SK-N-SH treated with all-trans-retinoic acid at 6 μM for 48 hours (cell line): ENCODE measurements at regions not wholly inside any gene's neighbourhood (a gene's known extent, or its start where the extent isn't known, plus 50 kb on each side); places are given as distances from the start of the nearest gene placed in this dataset.
A peak's percentile ranks its signal among the peaks of the same experiment; 100 is the strongest.

ENCODE experiments used
- ATAC-seq: fragments of 200-7000 bp; cut with Tn5 transposase; 3 replicates; pipeline ENCODE4 v1.9.1; 2020; ENCODE audit warnings: mild to moderate bottlenecking, moderate library complexity
- ARNTL ChIP-seq: fragments of 450-650 bp; formaldehyde crosslinking; IDR thresholded peaks from 2 replicates; pipeline ENCODE4 v1.5.0; 2020; ENCODE audit warnings: low read depth, mild to moderate bottlenecking, moderate library complexity, borderline replicate concordance
- BACH2 ChIP-seq: fragments of 250-450 bp; sonication (Bioruptor Pico); IDR thresholded peaks from 2 replicates; pipeline ENCODE4 v1.9.0; 2021; ENCODE audit warnings: mild to moderate bottlenecking, borderline replicate concordance
- CSDC2 ChIP-seq: fragments of 250-450 bp; sonication (Bioruptor Pico); IDR thresholded peaks from 2 replicates; pipeline ENCODE4 v1.5.0; 2020; ENCODE audit warnings: mild to moderate bottlenecking, moderate library complexity
- ESRRG ChIP-seq: fragments of 250-450 bp; sonication (Bioruptor Pico); IDR thresholded peaks from 2 replicates; pipeline ENCODE4 v1.6.1; 2021; ENCODE audit warnings: mild to moderate bottlenecking
- ISL1 ChIP-seq: fragments of 250-450 bp; sonication (Bioruptor Pico); IDR thresholded peaks from 2 replicates; pipeline ENCODE4 v2.1.2; 2022; ENCODE audit warnings: mild to moderate bottlenecking, moderate library complexity
- PPARA ChIP-seq: fragments of 250-450 bp; sonication (Bioruptor Pico); IDR thresholded peaks from 2 replicates; pipeline ENCODE4 v1.5.0; 2020; ENCODE audit warnings: mild to moderate bottlenecking, borderline replicate concordance
- RARB ChIP-seq: fragments of 250-450 bp; sonication (Bioruptor Pico); IDR thresholded peaks from 2 replicates; pipeline ENCODE4 v1.8.0; 2021; ENCODE audit warnings: mild to moderate bottlenecking, moderate library complexity
- SNAI2 ChIP-seq: fragments of 250-450 bp; sonication (Bioruptor Pico); IDR thresholded peaks from 2 replicates; pipeline ENCODE4 v1.5.0; 2020; ENCODE audit warnings: mild to moderate bottlenecking, moderate library complexity
- TOX ChIP-seq: fragments of 250-450 bp; sonication (Bioruptor Pico); IDR thresholded peaks from 2 replicates; pipeline ENCODE4 v1.8.0; 2021; ENCODE audit warnings: mild to moderate bottlenecking, moderate library complexity, borderline replicate concordance
- ZC3H10 ChIP-seq: fragments of 250-450 bp; sonication (Bioruptor Pico); IDR thresholded peaks from 2 replicates; pipeline ENCODE4 v1.5.1; 2021; ENCODE audit warnings: mild to moderate bottlenecking, moderate library complexity
- ZFP3 ChIP-seq: fragments of 250-450 bp; sonication (Bioruptor Pico); IDR thresholded peaks from 2 replicates; pipeline ENCODE4 v1.5.0; 2020; ENCODE audit warnings: mild to moderate bottlenecking, moderate library complexity
- ZFP30 ChIP-seq: fragments of 450-650 bp; formaldehyde crosslinking; IDR thresholded peaks from 2 replicates; pipeline ENCODE4 v1.5.0; 2022; ENCODE audit warnings: mild to moderate bottlenecking, moderate library complexity
- ZNF565 ChIP-seq: fragments of 450-650 bp; formaldehyde crosslinking; conservative IDR thresholded peaks from 2 replicates; pipeline ENCODE4 v1.5.0; 2020; ENCODE audit warnings: low read depth, mild to moderate bottlenecking, moderate library complexity
- ZNF8 ChIP-seq: fragments of 450-650 bp; formaldehyde crosslinking; IDR thresholded peaks from 2 replicates; pipeline ENCODE4 v1.5.0; 2020; ENCODE audit warnings: mild to moderate bottlenecking, moderate library complexity
- TF ChIP-seq, protein P1 (sequence below): fragments of 250-450 bp; sonication (Bioruptor Pico); IDR thresholded peaks from 2 replicates; pipeline ENCODE4 v1.5.1; 2021; ENCODE audit warnings: mild to moderate bottlenecking, moderate library complexity
- TF ChIP-seq, protein P2 (sequence below): fragments of 250-450 bp; sonication (Bioruptor Pico); IDR thresholded peaks from 2 replicates; pipeline ENCODE4 v1.8.0; 2021; ENCODE audit warnings: low read depth, mild to moderate bottlenecking, moderate library complexity, borderline replicate concordance
- TF ChIP-seq, protein P3 (sequence below): fragments of 250-450 bp; sonication (Bioruptor Pico); IDR thresholded peaks from 2 replicates; pipeline ENCODE4 v1.5.0; 2020; ENCODE audit warnings: mild to moderate bottlenecking, moderate library complexity
- TF ChIP-seq, protein P4 (sequence below): fragments of 250-450 bp; sonication (Bioruptor Pico); IDR thresholded peaks from 2 replicates; pipeline ENCODE4 v1.8.0; 2020; ENCODE audit warnings: mild to moderate bottlenecking, moderate library complexity, borderline replicate concordance
- TF ChIP-seq, protein P5 (sequence below): fragments of 250-450 bp; sonication (Bioruptor Pico); IDR thresholded peaks from 2 replicates; pipeline ENCODE4 v1.5.1; 2020; ENCODE audit warnings: low read depth, mild to moderate bottlenecking, moderate library complexity

DNA sequence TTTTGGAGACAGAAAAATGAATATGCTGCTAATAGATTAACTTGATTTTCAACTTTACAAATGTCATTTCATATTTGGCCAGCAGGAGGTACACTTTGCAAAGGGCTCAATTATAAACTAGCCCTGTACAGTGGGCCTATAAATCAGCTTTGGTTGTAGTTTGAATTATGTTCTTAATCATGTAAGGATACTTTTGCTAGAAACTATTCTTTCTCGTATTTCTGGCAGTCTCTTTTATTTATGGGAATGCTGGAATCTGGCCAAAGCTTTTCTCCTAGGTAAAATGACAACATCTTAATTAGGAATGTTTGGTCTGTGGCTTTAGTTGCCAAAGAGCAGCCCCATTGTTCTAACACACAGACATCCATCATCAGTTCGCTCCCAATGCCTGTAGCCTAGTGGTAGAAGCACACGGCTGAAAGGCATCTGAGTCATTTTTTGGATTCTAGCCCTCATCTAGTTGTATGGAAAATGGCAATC lies 1322.3 kb upstream of the SEL1L start:
- peak; percentile 36; the same call in 2 of the 3 replicates for ATAC-seq

DNA sequence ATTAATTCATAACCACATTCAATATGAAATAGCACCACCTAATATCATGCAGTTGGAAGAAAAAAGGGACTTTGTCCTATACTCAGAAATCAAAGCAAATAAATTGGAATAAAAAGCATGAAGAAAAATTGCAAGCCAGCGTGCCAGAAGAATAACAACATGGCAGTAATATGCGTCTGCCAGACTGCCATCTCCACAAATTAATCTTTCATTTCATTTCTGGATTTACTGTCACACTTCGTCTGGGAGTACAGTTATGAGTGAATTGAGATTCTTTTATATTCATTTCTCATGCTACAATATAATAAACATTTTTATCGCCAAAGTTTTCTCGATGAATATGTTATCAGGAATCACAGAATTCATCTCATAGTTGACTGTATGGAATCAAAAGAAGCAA lies 1327.7 kb upstream of the SEL1L start:
- no peak for ATAC-seq
- TF ChIP-seq SNAI2 (CRISPR knock-in tag) (no peak), ZNF8 (CRISPR knock-in tag) (no peak), ISL1 (CRISPR knock-in tag) (no peak), CSDC2 (CRISPR knock-in tag) (no peak)
- TF ChIP-seq, protein P1, sequence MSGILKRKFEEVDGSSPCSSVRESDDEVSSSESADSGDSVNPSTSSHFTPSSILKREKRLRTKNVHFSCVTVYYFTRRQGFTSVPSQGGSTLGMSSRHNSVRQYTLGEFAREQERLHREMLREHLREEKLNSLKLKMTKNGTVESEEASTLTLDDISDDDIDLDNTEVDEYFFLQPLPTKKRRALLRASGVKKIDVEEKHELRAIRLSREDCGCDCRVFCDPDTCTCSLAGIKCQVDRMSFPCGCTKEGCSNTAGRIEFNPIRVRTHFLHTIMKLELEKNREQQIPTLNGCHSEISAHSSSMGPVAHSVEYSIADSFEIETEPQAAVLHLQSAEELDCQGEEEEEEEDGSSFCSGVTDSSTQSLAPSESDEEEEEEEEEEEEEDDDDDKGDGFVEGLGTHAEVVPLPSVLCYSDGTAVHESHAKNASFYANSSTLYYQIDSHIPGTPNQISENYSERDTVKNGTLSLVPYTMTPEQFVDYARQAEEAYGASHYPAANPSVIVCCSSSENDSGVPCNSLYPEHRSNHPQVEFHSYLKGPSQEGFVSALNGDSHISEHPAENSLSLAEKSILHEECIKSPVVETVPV (CRISPR knock-in tag), result no peak
- TF ChIP-seq, protein P2, sequence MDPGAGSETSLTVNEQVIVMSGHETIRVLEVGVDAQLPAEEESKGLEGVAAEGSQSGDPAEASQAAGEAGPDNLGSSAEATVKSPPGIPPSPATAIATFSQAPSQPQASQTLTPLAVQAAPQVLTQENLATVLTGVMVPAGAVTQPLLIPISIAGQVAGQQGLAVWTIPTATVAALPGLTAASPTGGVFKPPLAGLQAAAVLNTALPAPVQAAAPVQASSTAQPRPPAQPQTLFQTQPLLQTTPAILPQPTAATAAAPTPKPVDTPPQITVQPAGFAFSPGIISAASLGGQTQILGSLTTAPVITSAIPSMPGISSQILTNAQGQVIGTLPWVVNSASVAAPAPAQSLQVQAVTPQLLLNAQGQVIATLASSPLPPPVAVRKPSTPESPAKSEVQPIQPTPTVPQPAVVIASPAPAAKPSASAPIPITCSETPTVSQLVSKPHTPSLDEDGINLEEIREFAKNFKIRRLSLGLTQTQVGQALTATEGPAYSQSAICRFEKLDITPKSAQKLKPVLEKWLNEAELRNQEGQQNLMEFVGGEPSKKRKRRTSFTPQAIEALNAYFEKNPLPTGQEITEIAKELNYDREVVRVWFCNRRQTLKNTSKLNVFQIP (CRISPR knock-in tag), result no peak
- TF ChIP-seq, protein P3, sequence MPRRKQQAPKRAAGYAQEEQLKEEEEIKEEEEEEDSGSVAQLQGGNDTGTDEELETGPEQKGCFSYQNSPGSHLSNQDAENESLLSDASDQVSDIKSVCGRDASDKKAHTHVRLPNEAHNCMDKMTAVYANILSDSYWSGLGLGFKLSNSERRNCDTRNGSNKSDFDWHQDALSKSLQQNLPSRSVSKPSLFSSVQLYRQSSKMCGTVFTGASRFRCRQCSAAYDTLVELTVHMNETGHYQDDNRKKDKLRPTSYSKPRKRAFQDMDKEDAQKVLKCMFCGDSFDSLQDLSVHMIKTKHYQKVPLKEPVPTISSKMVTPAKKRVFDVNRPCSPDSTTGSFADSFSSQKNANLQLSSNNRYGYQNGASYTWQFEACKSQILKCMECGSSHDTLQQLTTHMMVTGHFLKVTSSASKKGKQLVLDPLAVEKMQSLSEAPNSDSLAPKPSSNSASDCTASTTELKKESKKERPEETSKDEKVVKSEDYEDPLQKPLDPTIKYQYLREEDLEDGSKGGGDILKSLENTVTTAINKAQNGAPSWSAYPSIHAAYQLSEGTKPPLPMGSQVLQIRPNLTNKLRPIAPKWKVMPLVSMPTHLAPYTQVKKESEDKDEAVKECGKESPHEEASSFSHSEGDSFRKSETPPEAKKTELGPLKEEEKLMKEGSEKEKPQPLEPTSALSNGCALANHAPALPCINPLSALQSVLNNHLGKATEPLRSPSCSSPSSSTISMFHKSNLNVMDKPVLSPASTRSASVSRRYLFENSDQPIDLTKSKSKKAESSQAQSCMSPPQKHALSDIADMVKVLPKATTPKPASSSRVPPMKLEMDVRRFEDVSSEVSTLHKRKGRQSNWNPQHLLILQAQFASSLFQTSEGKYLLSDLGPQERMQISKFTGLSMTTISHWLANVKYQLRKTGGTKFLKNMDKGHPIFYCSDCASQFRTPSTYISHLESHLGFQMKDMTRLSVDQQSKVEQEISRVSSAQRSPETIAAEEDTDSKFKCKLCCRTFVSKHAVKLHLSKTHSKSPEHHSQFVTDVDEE (CRISPR knock-in tag), result no peak

More for the DNA sequence above, 1322.3 kb upstream of the SEL1L start:
- TF ChIP-seq ISL1 (CRISPR knock-in tag), result peak; percentile 64
- TF ChIP-seq, protein P4, sequence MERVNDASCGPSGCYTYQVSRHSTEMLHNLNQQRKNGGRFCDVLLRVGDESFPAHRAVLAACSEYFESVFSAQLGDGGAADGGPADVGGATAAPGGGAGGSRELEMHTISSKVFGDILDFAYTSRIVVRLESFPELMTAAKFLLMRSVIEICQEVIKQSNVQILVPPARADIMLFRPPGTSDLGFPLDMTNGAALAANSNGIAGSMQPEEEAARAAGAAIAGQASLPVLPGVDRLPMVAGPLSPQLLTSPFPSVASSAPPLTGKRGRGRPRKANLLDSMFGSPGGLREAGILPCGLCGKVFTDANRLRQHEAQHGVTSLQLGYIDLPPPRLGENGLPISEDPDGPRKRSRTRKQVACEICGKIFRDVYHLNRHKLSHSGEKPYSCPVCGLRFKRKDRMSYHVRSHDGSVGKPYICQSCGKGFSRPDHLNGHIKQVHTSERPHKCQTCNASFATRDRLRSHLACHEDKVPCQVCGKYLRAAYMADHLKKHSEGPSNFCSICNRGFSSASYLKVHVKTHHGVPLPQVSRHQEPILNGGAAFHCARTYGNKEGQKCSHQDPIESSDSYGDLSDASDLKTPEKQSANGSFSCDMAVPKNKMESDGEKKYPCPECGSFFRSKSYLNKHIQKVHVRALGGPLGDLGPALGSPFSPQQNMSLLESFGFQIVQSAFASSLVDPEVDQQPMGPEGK (CRISPR knock-in tag), result no peak

DNA sequence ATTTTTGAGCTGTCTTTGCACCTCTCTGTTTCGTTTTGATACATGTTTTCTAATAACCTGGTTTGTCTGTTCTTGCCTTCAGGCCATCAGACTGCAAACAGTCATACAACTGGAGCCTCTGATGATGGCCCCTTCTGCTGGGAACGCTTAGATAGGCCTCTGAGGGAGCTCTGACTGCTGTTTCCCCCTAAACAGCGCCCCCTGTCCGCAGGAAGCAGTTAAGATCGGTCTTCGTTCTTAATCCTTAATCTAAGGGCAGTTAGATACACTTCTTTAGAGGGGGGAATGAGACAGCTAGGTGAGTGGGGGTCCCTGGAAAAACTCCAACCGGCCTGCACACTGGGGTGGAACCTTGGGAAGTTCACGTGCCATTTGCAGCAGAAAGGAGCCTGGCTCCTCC lies 1338.8 kb upstream of the SEL1L start:
- TF ChIP-seq TOX (CRISPR knock-in tag) (no peak), ISL1 (CRISPR knock-in tag) (no peak), SNAI2 (CRISPR knock-in tag) (no peak), ZFP30 (CRISPR knock-in tag) (no peak)

DNA sequence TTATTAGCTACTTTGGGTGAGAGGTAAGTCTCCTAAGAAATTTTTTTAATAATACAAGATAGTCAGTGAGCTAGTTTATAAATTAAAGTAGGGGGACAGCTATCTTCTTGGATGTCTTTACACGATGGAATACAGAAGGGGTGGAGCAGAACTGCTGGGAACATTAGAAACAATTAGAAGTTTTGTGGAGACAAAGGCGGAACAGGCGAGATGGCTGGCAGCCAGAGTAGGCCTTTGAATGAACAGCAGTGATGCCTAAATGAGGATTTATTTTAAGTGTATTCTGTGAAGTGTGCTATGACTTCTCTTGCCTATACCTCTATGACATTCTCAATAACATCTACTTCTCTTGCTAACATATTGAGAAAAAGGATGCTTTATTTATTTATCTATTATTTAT lies 1345.3 kb upstream of the SEL1L start:
- TF ChIP-seq ZFP3, result no peak
- no peak for TF ChIP-seq BACH2 (CRISPR knock-in tag)
- TF ChIP-seq, protein P1 (CRISPR knock-in tag), result no peak
- TF ChIP-seq ARNTL (CRISPR knock-in tag), result no peak
- TF ChIP-seq PPARA (CRISPR knock-in tag), result no peak
- no peak for TF ChIP-seq ZNF8 (CRISPR knock-in tag)
- no peak for TF ChIP-seq TOX (CRISPR knock-in tag)
- no peak for TF ChIP-seq ZC3H10
- no peak for TF ChIP-seq ZNF565 (CRISPR knock-in tag)
- TF ChIP-seq, protein P5, sequence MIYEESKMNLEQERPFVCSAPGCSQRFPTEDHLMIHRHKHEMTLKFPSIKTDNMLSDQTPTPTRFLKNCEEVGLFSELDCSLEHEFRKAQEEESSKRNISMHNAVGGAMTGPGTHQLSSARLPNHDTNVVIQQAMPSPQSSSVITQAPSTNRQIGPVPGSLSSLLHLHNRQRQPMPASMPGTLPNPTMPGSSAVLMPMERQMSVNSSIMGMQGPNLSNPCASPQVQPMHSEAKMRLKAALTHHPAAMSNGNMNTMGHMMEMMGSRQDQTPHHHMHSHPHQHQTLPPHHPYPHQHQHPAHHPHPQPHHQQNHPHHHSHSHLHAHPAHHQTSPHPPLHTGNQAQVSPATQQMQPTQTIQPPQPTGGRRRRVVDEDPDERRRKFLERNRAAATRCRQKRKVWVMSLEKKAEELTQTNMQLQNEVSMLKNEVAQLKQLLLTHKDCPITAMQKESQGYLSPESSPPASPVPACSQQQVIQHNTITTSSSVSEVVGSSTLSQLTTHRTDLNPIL (CRISPR knock-in tag), result no peak
- TF ChIP-seq ZFP30 (CRISPR knock-in tag), result no peak
- TF ChIP-seq RARB (CRISPR knock-in tag), result no peak
- TF ChIP-seq ISL1 (CRISPR knock-in tag), result no peak
- TF ChIP-seq ESRRG (CRISPR knock-in tag), result no peak
- TF ChIP-seq, protein P2 (CRISPR knock-in tag), result no peak
- TF ChIP-seq, protein P4 (CRISPR knock-in tag), result no peak

More for the DNA sequence above, 1338.8 kb upstream of the SEL1L start:
- no peak for ATAC-seq

More for the DNA sequence above, 1345.3 kb upstream of the SEL1L start:
- ATAC-seq, result no peak
